ENCODE measurements at regions not wholly inside any gene's neighbourhood (a gene's known extent, or its start where the extent isn't known, plus 50 kb on each side); places are given as distances from the start of the nearest gene placed in this dataset.
A peak's percentile ranks its signal among the peaks of the same experiment; 100 is the strongest.

DNA sequence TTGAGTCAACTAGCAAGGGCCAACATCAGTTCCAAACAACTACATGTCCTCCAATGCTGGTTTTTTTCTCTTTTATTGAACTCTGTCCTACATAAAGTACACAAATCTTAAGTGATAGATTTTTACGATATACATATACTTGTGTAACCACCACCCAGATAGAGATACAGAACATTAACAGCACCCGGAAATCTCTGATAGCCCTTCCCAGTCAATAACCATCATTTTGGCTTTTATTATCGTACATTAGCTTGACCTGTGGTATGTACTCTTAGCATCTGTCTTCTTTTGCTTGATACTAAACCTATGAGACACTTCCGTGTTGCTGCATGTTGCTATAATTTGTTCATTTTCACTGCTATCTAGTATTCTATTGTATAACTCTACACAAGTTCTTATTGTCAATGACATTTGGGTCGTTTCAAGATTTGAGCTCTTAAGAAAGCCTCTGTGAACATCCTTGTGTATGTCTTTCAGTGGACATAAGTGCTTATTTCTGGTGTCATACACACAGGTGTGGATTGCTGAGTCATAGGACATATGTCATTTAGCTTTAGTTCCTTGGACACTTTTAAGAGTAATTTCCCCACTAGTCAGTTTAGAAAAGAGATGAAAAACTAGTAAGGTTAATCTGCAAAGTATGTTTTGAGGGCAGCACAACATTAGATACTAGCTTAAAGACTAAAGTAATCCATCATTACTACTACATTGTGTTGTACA lies 111.1 kb downstream of the PRLHR start:
- H3K9ac ChIP-seq (ENCODE audit: low read length): no peak overlapping the region
- TF ChIP-seq CTCF (IDR thresholded peaks at IDR 0.05; ENCODE audit: low read length) (no peak), EZH2 (IDR thresholded peaks at IDR 0.05; ENCODE audit: borderline replicate concordance, low read length) (no peak)
- H3F3A ChIP-seq (ENCODE audit: insufficient read depth, low read length): no peaks in the 10 kb centered on the region
- no peaks in the 10 kb centered on the region for H3K27me3 ChIP-seq (ENCODE audit: insufficient read depth, low read length)
- H3K9me2 ChIP-seq (ENCODE audit: low read depth, low read length): no peaks in the 10 kb centered on the region
- H3K4me3 ChIP-seq (ENCODE audit: low read depth, low read length, poor library complexity, severe bottlenecking): no peak overlapping the region
- H3K9me3 ChIP-seq (ENCODE audit: low read length): no peaks in the 10 kb centered on the region
- no peak overlapping the region for H3K4me2 ChIP-seq (ENCODE audit: low read length)
- no peaks in the 10 kb centered on the region for H3K79me2 ChIP-seq (ENCODE audit: insufficient read depth, low read length)
- no peaks in the 10 kb centered on the region for H3K4me1 ChIP-seq (ENCODE audit: insufficient read depth, low read length, severe bottlenecking)
- H2AFZ ChIP-seq (ENCODE audit: low read length): no peak overlapping the region
- no peaks in the 10 kb centered on the region for H4K20me1 ChIP-seq (ENCODE audit: insufficient read depth, low read length)
- no peaks in the 10 kb centered on the region for H3K36me3 ChIP-seq (ENCODE audit: insufficient read depth, low read length)
- H3K27ac ChIP-seq (ENCODE audit: low read depth, low read length, poor library complexity, severe bottlenecking): no peak overlapping the region

DNA sequence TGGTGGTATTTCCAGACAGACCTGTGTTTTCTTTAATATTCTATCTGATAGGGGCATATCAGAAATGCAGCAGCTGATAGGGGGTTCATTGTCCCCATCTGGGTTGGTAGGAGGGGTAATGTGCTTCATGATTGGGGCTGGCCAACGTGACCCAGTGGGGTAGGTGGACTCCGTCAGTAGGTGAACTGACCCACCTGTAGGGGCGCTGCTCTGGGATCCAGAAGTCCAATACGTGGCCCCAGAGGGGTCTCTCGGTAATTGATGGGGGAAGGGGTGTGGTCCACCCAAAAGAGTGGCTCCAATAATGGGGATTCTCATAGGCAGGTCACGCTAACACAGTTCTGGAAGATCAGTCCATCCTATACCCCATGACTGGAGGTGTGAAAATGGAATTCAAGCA lies 112.0 kb downstream of the PRLHR start:
- Histone ChIP-seq H3K4me2 (ENCODE audit: low read length) (no peak overlapping the region), H3K9ac (ENCODE audit: low read length) (no peak overlapping the region), H3K4me3 (ENCODE audit: low read depth, low read length, poor library complexity, severe bottlenecking) (no peak overlapping the region), H3K27ac (ENCODE audit: low read depth, low read length, poor library complexity, severe bottlenecking) (no peak overlapping the region), H4K20me1 (ENCODE audit: insufficient read depth, low read length) (no peaks in the 10 kb centered on the region), H3K4me1 (ENCODE audit: insufficient read depth, low read length, severe bottlenecking) (no peaks in the 10 kb centered on the region), H3F3A (ENCODE audit: insufficient read depth, low read length) (no peaks in the 10 kb centered on the region), H3K79me2 (ENCODE audit: insufficient read depth, low read length) (no peaks in the 10 kb centered on the region), H3K9me3 (ENCODE audit: low read length) (no peaks in the 10 kb centered on the region), H3K36me3 (ENCODE audit: insufficient read depth, low read length) (no peaks in the 10 kb centered on the region), H2AFZ (ENCODE audit: low read length) (no peak overlapping the region), H3K27me3 (ENCODE audit: insufficient read depth, low read length) (no peaks in the 10 kb centered on the region), H3K9me2 (ENCODE audit: low read depth, low read length) (no peaks in the 10 kb centered on the region)
- no peak for TF ChIP-seq EZH2 (IDR thresholded peaks at IDR 0.05; ENCODE audit: borderline replicate concordance, low read length)
- TF ChIP-seq CTCF (IDR thresholded peaks at IDR 0.05; ENCODE audit: low read length): peak; percentile 35; the same call in 1 of the 2 replicates

GRCh38 chr10:118482393-118483331 lies 112.8 kb downstream of the PRLHR start:
- Histone ChIP-seq H3K4me3 (ENCODE audit: low read depth, low read length, poor library complexity, severe bottlenecking) (no peak overlapping the region), H3K4me1 (ENCODE audit: insufficient read depth, low read length, severe bottlenecking) (no peaks in the 10 kb centered on the region), H3K9ac (ENCODE audit: low read length) (no peak overlapping the region), H3K4me2 (ENCODE audit: low read length) (no peak overlapping the region), H3K27me3 (ENCODE audit: insufficient read depth, low read length) (no peaks in the 10 kb centered on the region), H3F3A (ENCODE audit: insufficient read depth, low read length) (no peaks in the 10 kb centered on the region), H4K20me1 (ENCODE audit: insufficient read depth, low read length) (no peaks in the 10 kb centered on the region), H3K27ac (ENCODE audit: low read depth, low read length, poor library complexity, severe bottlenecking) (no peak overlapping the region), H3K9me3 (ENCODE audit: low read length) (no peaks in the 10 kb centered on the region), H3K36me3 (ENCODE audit: insufficient read depth, low read length) (no peaks in the 10 kb centered on the region), H3K79me2 (ENCODE audit: insufficient read depth, low read length) (no peaks in the 10 kb centered on the region), H3K9me2 (ENCODE audit: low read depth, low read length) (no peaks in the 10 kb centered on the region), H2AFZ (ENCODE audit: low read length) (no peak overlapping the region)
- TF ChIP-seq CTCF (IDR thresholded peaks at IDR 0.05; ENCODE audit: low read length): no peak
- TF ChIP-seq EZH2 (IDR thresholded peaks at IDR 0.05; ENCODE audit: borderline replicate concordance, low read length): no peak
